Mucosa of gallbladder (tissue), 1 donor: ENCODE measurements at regions not wholly inside any gene's neighbourhood (a gene's known extent, or its start where the extent isn't known, plus 50 kb on each side); places are given as distances from the start of the nearest gene placed in this dataset.
"Not testable (repeated sequence)": the region's sequence is repeated elsewhere in the genome, so short reads cannot be mapped to it uniquely, and the experiment has no call there.

Experiments used
- DNase-seq: peaks from one replicate; pipeline ENCODE4 v3.0.0-alpha.2; 2020; ENCODE audit warnings: low spot score
- donor health status: DM: no; HTN: no; CAD: no.

DNA sequence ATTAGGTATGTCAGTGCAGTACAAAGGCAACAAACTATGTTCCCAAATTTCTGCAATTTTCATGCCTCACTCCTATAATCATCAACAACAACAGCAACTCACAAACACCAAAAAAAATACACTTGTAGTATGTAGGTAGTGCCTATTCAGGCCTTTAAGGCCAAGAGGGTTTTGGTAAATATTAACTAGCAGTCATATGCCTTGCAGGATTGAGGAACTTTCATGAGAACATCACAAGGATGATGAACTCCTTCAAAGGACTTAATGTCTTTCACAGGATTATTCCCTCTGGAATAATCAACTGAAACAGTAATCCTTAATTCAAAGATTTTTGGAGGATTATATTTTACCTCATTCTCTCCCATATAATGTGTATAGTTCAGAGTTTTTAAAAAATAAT, 293.8 kb downstream of the NOVA1 start:
- DNase-seq, result no peak

DNA sequence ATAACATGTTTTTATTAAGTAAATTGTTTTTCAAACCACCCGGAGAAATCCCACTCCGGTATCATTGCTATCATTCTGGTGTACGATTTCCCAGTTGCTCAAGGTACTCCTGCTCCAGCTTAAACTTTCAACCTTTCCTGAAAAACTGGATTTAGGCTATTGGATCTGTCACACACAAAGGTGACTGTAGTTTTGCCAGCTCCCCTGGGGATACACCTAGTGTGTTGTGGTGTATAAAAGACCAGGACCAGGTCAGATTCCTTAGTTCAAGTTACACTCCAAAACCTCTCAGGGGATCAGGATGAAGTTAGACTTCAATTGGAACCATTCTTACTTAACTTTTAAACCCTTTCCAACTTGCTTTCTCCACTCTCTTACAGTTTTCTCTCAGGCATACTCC, 303.9 kb downstream of the NOVA1 start:
- no peak for DNase-seq

DNA sequence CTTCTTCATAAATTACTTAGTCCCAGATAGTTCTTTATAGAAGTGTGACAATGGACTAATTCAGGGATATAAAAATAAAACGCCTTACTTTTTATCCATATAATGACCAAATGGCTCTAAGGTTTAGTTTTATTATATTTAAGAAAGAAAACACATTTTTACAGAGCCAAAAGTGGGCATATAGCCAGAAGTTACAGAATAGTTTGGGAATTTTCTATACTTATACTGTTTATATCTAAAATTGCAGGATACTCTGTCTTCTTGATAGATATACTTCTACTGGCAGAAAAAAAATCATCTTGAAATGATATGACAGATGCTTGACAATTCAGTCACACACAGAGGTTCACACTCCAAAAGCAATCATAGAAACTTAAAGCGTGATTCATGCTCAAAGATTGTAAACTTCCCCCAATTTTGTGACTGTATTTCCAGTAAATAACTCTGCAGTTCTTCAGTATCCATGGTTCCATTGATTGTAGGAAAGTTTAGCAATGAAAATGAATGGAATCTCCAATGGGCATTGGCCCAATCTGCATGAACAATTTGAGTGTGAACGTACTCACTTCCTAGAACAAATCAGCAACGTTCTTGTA, 307.8 kb downstream of the NOVA1 start:
- DNase-seq, result no peak

DNA sequence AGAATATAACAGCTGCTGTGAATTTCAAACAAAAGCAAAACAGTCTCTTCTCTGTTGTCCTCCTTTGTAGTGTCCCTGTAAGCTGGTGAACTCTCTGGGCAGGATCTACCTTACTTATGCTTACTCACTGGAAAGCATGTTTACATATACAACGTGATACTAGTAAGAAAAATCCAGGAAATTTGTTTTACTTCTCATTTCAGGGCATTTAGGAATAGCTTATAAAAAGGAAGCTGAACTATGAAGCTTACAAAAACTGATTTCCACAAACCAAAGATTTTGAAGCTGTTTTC, 311.0 kb downstream of the NOVA1 start:
- no peak for DNase-seq

DNA sequence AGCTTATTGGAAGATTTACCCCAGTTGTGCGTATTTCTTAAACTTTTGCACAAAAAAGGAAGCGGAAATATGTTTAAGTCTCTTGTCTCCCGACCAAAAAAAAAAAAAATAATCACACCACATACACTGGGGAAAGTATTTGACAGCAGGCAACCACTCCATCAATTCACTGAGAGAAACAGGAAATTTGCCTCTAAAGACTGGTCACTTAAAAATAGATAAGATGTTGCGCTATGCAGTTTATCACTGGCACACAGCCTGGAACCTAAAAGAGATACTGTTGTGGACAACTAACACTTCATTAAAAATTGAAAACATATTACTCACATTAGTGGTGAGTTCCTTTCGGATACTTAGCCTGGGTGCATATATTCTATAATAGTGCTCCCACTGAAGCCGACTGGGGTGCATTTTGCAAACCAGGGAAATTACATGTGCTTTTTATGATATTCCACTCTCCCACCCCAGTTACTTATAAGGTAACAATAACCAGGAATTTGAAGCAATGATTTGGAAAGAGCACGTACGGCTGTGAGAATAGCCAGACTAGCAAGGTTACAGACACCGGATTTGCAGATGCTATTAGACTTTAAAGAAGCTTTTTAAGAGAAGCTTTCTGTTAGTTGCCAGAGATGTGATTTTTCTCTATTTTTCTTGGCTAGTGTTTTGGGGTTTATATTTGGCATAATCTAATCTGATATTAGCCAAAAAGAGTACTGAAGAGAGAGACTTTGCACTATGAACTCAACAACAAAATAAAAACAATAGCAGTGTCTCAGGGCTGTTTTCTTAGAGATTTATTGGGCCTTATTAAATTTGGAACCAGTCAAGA, 311.5 kb downstream of the NOVA1 start:
- no peak for DNase-seq

DNA sequence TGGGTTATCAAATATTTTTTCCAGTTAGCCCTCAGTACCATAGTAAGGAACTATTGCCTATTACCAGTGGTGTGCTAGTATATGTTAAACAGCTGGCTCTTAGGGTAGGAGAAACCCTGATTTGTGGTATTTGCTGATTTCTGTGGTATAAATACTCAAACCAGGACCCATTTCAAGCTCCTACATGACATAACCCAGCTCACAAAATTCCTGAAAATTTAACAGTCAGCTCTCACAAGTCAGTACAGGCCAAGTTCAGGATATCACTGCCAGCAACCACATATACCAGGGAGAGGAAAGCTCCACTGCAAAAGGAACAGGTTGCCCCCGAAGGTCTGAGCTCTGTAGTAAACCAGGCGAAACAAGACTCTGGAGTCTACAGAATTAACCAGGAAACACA, 315.3 kb downstream of the NOVA1 start:
- DNase-seq, result no peak

DNA sequence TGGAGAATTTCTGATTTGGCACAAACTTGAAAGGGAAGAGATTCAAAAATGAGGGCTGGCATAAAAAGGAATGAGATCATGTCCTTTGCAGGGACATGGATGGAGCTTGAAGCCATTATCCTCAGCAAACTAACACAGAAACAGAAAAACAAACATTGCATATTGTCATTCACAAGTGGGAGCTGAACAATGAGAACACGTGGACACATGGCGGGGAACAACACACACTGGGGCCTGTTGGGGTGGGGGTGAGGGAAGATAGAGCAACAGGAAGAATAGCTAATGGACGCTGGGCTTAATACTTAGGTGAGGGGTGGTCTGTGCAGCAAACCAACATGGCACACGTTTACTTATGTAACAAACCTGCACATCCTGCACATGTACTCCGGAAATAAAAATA, 315.8 kb downstream of the NOVA1 start:
- not testable (repeated sequence) for DNase-seq

DNA sequence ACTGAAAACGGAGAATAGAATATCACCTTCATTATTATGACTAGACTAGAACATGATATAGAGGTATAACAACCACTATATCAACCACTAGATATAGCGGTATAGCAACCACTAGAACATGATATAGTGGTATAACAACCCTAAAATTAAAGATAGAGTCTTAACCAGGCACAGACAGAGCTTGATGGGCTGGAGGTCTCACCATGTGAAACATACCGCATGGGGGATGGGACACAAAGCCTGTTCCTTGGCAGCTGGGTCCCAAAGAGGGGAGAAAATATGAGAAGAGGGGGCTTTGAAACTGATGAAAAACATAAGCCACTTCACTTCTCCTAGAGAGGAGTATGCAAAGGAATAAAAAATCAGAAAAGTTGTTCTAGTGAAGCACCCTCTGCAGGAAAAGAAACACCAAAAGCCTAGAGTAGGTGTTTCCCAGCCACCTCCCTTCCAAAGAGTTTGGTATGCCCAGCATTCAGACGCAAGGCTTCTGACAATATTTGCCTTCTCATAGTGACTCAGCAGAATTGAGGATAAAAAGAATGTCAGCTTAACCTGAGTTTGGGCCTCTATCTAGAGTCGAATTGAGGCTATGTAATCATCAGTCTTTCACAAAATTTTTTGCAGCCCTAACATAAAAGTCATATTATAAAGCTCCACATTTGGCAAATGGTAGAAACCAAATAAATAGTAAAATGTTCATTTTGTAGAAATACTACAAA, 316.4 kb downstream of the NOVA1 start:
- DNase-seq, result no peak

DNA sequence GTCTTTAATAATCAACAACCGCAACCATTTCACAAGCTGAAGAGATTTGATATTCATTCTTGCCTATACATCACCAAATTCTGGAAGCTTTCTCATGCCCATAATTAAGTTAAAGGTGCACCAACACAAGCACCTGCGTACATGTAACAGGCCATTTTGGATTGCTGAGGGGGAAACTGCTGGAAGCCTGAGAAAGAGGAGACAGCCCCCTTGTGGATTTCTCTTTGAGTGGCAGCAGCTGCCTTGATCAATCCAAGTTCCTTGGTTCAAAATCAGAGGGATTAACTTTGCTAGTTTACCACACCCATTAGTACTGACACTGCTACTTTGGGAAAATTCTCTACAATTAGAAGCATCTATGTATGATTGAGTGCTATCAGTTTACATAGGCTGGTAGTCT, 321.1 kb downstream of the NOVA1 start:
- no peak for DNase-seq

DNA sequence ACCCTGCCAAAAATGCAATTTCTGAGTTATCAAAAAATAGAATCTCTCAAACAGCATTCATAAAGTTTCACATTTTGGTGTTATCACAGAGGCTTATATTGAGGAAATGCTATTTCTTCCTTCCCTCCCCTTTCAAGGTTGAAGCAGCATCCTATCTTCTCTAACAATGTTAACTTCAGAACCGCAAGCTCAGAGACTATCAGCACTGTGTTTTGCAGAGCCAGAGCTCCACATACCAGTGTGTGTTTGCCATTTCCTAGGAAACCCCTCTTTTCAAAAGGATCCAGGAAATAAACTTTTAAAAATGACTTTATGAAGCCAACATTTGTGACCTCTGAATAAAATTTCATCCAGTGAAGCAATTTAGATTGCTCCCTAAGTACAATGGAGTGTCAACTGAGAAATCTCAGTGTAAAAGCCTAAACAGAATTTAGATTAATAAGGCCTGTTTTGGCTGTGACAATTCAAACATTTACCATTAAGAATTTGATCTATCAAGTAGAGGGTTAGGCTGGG, 332.6 kb downstream of the NOVA1 start:
- DNase-seq, result no peak

DNA sequence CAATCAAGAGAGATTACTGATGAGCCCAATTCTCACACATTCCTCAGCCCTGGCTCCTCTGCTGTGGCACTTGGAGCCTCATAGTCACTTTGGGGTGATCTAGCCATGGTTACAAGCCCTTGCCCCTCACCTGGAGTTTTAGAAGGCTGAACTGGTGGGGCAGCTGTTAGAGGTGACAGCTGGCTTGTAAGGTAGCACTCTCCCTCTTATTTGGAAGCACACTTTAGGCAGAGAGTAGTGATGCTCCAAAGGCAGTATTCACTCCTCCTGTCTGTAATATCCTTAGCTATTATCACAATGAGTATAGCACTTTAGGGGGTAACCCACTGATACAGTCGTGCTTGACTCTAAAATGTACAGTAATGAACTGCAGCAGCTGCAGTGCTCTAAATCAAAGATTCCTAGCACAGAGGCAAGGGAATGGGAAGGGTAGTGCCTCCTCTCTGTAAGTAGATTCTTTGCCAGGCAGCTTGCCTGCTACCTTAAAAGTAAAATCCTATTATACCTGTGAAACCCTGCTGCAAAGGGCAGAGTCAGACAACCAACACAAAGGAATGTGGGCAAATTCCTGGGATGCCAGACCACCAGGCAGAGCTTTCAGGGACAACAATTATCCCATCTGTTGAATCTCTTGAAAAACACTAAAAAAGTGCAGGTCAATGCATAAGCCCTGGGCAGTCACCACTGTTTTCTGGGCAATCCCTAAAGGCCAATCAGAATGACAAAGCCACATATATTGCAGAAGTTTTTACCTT, 336.3 kb downstream of the NOVA1 start:
- no peak for DNase-seq

DNA sequence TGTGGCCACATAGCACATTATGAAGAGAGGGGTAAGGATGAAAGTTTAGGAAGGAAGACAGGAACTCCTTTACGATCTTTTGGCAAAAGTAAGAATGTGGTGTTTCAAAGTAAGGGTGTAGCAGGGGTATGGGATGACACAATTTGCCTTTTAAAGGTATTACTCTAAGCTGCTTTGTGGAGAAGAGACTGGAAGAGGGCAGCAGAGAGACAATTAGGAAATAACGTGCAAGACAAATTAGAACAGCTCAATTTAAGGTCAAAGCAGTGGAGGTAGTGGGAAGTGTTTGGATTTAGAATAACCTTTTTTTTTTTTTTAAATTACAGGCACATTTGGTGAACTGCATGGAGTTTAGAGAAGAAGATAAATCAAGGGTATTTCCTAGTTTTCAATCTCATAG, 342.6 kb downstream of the NOVA1 start:
- no peak for DNase-seq

DNA sequence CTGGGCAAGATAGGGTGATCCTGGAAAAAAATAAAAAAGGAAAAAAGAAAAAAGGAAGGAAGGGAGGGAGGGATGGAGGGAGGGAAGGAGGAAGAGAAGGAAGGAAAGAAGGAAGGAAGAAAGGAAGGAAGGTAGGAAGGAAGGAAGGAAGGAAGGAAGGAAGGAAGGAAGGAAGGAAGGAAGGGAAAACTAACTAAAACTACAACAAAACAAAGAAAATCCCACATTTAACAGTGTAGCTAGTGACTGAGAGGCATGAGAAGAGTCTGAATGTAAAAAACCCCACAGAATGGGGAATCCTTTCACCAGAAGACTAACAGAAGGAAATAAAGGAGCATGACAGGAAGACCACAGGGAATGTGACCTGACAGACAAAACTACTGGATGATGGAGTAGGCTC, 345.7 kb downstream of the NOVA1 start:
- DNase-seq, result no peak

DNA sequence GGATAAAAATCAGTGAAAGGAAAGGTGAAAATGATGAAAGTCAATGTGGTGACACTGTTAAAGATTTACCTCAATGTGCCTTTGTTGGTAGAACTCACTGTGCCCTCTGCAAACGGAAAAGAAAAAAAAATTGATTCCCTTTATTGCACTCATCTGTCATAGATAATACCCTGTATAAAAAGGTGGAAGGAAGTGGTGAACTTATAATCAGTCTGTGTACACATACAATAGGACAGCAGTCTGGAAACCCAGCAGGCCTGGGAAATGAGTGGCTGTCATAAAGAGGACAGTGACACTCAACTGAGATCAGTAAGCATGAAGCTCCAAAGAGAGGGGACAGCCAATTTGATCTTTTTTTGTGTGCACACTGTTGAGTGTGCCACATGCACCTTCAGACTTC, 364.7 kb downstream of the NOVA1 start:
- no peak for DNase-seq

DNA sequence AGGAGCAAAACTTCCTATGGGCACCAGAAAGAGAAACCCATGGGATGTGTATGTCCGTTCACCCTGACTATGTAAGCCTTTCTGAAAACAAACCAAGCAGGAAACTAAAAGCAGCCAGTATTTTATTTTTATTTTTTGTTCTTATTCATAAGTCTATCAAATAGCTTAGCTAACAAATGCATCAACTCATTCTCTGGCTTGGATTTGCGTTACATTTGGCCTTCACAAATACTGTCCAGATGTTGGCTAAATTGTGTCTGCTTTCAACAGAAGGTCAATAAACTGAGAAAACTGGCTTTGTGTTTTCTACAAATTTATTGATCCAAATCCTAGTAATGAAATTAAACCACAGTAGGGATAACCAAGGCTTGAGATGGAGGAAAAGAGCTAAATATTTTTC, 379.0 kb downstream of the NOVA1 start:
- DNase-seq, result no peak

DNA sequence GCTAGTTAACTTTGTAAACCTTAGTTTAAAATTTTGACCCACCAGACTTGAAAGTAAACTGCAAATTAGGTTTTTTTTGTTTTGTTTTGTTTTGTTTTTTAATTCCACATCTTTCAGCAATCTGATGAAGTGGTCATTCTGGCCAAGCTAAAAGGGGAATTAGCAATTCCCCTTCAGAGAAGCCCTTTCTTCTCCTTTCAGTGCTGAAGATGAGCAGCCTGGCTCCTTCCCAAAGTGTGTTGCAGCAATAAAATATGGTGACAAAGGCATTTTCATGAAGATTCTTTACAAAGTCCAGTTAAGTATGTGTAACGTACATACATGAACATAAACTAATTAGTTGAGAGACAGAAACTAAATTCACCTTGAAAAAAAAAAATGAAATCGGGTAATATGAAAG, 380.1 kb downstream of the NOVA1 start:
- no peak for DNase-seq

DNA sequence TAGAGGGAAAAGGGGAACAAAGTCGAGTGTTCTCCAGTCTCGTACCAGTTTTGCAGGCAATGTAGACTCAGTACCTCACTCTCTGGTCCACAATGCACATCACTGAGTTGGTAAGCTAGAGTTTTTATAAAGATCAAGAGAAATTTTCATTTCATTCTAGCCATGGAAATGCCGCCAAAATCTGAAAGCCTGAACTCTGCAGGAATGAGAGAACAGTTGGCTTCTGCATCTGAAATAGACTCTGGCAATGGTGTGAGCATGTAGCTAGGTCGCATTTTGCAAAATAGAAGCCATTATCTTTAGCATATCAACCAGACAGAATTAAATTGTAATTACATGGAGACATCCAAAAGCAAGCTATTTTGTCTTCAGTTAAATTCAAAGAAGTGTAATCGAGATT, 381.0 kb downstream of the NOVA1 start:
- no peak for DNase-seq

DNA sequence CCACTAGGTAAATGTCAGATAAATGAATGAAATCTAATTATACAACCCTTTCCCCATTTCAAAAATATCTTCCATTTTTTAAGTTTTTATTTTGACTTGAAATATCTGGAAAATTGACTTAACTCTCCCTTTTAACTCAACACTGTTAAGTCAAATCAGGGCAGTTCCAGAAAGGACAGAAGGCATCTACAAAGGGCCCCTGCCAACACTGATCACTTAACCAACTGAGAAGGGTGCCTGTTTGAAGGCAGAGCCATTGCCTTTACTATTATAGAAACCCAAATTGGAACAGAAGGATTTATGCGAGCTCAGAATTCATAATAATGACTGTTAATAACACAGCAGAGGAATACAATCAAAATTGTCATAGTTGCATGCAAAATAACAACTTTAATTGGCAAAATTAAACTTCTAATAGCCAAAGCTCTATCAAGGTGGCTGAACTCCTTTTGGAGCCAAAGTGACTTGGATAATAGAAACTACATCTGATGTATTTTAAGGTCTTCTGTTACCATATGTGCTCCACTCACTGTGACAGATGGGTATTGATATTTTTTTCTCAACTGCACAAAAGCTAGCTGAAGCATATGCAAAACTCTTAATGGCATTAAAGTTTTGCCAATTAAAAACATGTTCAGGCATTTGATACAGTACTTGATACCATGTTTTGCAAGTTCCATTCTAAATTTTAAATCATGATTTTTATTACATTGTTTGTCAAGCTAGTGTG, 383.8 kb downstream of the NOVA1 start:
- no peak for DNase-seq

DNA sequence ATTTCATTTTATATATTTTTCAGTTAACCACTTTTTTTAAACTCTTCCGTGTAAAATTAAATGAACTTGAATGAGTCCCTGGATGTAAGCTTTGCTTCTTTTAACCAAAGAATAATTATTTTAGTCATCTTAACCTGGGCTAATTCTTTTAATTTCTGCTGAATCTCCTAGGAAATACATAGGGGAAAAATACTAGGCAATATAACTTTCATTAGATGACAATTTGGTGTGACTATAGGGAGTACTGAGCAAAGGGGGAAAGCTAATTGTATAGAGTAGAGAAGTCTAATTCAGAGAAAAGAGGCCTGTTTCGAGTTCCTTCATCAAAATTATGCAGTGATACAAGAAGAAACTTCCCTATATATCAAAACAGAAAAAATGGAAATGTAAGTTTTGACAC, 388.1 kb downstream of the NOVA1 start:
- DNase-seq, result no peak

DNA sequence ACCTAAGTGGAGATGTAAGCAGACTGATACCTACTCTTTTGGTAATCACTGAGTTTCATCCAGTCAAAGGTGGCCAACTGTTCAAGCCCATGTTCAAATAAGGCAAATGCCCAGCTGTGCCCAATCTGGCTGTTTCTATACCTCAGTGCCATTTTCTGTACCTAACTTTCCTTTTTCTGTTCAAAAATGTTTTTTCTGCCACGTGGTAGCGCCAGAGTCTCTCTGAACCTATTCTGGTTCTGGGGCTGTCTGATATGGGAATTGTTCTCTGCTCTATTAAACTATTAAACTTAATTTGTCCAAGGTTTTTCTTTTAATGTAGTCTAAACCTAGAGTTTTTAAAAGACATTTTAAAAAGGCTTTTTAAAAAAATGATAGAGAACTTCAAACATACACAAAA, 391.2 kb downstream of the NOVA1 start:
- no peak for DNase-seq

DNA sequence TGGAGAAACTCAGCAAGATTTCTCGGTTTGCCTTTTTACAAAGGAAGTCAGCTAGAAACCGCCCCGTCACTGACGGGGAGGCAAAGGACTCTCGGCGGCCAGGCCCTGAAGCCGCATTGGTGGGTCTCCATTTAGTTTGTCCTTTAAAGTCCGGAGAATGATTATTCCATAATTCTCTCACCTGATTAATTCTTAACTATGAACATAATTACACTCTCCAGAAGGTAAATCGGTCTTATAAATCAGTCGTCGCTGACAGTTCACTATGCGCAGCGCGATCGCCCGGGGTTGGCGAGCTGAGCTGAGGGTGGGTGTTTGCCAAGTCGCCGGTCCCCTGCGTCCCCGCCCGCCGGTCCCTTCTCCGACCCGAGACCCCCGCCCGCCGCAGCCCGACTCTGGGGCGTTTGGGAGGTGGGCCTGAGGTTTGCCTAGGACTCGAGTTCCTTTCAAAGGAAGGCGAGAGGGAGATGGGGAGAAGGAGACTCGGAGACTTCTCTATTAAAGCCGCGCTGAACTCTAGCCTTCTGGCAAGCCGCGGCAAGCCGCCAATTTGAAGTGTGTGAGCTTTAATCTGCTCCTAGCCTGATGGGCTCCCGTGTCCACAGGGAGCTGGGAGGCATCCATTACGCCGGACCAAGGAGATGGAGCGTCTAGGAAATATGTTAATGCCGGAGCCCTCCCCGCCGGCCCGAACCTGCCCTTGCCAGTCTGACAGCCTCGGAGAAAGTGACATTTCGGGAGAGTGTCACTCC, 392.9 kb downstream of the NOVA1 start:
- no peak for DNase-seq
